WTC11 (cell line): ENCODE measurements at regions not wholly inside any gene's neighbourhood (a gene's known extent, or its start where the extent isn't known, plus 50 kb on each side); places are given as distances from the start of the nearest gene placed in this dataset.

Source experiments
- FOXJ3 ChIP-seq: sonication (generic); formaldehyde crosslinking; IDR thresholded peaks from 2 replicates; pipeline ENCODE4 v1.9.0; 2021; ENCODE audit warnings: missing genetic modification reagents, mild to moderate bottlenecking, borderline replicate concordance
- JUN ChIP-seq: sonication (generic); formaldehyde crosslinking; IDR thresholded peaks from 2 replicates; pipeline ENCODE4 v1.8.0; 2023; ENCODE audit warnings: mild to moderate bottlenecking, missing genetic modification reagents
- NFATC4 ChIP-seq: fragments of 250-450 bp; sonication (Bioruptor Pico); IDR thresholded peaks from 2 replicates; pipeline ENCODE4 v1.9.0; 2021; ENCODE audit warnings: mild to moderate bottlenecking
- RELA ChIP-seq: sonication (generic); formaldehyde crosslinking; IDR thresholded peaks from 2 replicates; pipeline ENCODE4 v1.8.1; 2022; ENCODE audit warnings: missing genetic modification reagents, mild to moderate bottlenecking, borderline replicate concordance
- TF ChIP-seq, protein P1 (sequence below): fragments of 200-600 bp; IDR thresholded peaks from 2 replicates; pipeline ENCODE4 v1.8.0; 2022; ENCODE audit warnings: antibody characterized with exemption
- TF ChIP-seq, protein P2 (sequence below): sonication (generic); formaldehyde crosslinking; IDR thresholded peaks from 2 replicates; pipeline ENCODE4 v1.8.0; 2022; ENCODE audit warnings: mild to moderate bottlenecking, missing genetic modification reagents
- TF ChIP-seq, protein P3 (sequence below): sonication (generic); formaldehyde crosslinking; IDR thresholded peaks from 2 replicates; pipeline ENCODE4 v1.8.1; 2022; ENCODE audit warnings: low read depth, mild to moderate bottlenecking, moderate library complexity, missing genetic modification reagents, borderline replicate concordance
- TF ChIP-seq, protein P4 (sequence below): sonication (generic); formaldehyde crosslinking; IDR thresholded peaks from 2 replicates; pipeline ENCODE4 v1.8.0; 2022; ENCODE audit warnings: mild to moderate bottlenecking, missing genetic modification reagents
- TF ChIP-seq, protein P5 (sequence below): sonication (generic); formaldehyde crosslinking; IDR thresholded peaks from 2 replicates; pipeline ENCODE4 v1.8.1; 2022; ENCODE audit warnings: low read depth, missing genetic modification reagents, borderline replicate concordance

DNA sequence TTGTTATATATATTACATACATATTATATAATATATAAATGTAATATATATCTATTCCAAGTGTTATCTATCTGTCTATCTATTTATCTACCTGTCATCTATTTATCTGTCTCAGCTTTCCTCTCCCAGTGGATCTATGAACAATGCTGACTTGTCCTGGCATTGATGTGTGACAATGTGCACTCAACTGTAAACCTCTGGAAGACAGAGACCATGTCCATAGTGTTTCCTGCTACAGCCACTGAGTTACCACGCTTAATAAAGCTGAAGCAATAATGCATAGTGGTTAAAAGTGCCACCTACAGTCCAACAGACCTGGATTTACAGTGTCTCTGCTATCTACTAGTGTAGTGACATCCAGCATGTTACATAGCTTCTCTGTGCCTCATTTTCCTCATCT is 57.2 kb upstream of the TMED7 start:
- TF ChIP-seq, protein P1, sequence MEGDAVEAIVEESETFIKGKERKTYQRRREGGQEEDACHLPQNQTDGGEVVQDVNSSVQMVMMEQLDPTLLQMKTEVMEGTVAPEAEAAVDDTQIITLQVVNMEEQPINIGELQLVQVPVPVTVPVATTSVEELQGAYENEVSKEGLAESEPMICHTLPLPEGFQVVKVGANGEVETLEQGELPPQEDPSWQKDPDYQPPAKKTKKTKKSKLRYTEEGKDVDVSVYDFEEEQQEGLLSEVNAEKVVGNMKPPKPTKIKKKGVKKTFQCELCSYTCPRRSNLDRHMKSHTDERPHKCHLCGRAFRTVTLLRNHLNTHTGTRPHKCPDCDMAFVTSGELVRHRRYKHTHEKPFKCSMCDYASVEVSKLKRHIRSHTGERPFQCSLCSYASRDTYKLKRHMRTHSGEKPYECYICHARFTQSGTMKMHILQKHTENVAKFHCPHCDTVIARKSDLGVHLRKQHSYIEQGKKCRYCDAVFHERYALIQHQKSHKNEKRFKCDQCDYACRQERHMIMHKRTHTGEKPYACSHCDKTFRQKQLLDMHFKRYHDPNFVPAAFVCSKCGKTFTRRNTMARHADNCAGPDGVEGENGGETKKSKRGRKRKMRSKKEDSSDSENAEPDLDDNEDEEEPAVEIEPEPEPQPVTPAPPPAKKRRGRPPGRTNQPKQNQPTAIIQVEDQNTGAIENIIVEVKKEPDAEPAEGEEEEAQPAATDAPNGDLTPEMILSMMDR = no peak
- TF ChIP-seq JUN (CRISPR knock-in tag) (no peak), FOXJ3 (CRISPR knock-in tag) (no peak), RELA (CRISPR knock-in tag) (no peak), NFATC4 (CRISPR knock-in tag) (no peak)
- TF ChIP-seq, protein P2, sequence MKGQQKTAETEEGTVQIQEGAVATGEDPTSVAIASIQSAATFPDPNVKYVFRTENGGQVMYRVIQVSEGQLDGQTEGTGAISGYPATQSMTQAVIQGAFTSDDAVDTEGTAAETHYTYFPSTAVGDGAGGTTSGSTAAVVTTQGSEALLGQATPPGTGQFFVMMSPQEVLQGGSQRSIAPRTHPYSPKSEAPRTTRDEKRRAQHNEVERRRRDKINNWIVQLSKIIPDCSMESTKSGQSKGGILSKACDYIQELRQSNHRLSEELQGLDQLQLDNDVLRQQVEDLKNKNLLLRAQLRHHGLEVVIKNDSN (CRISPR knock-in tag) = no peak
- TF ChIP-seq, protein P3, sequence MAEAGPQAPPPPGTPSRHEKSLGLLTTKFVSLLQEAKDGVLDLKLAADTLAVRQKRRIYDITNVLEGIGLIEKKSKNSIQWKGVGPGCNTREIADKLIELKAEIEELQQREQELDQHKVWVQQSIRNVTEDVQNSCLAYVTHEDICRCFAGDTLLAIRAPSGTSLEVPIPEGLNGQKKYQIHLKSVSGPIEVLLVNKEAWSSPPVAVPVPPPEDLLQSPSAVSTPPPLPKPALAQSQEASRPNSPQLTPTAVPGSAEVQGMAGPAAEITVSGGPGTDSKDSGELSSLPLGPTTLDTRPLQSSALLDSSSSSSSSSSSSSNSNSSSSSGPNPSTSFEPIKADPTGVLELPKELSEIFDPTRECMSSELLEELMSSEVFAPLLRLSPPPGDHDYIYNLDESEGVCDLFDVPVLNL (CRISPR knock-in tag) = no peak
- TF ChIP-seq, protein P4, sequence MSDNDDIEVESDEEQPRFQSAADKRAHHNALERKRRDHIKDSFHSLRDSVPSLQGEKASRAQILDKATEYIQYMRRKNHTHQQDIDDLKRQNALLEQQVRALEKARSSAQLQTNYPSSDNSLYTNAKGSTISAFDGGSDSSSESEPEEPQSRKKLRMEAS (CRISPR knock-in tag) = no peak
- TF ChIP-seq, protein P5, sequence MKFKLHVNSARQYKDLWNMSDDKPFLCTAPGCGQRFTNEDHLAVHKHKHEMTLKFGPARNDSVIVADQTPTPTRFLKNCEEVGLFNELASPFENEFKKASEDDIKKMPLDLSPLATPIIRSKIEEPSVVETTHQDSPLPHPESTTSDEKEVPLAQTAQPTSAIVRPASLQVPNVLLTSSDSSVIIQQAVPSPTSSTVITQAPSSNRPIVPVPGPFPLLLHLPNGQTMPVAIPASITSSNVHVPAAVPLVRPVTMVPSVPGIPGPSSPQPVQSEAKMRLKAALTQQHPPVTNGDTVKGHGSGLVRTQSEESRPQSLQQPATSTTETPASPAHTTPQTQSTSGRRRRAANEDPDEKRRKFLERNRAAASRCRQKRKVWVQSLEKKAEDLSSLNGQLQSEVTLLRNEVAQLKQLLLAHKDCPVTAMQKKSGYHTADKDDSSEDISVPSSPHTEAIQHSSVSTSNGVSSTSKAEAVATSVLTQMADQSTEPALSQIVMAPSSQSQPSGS (CRISPR knock-in tag) = no peak
